GM19351 (cell line): ENCODE measurements at regions not wholly inside any gene's neighbourhood (a gene's known extent, or its start where the extent isn't known, plus 50 kb on each side); places are given as distances from the start of the nearest gene placed in this dataset.
"Not testable (repeated sequence)": the region's sequence is repeated elsewhere in the genome, so short reads cannot be mapped to it uniquely, and the experiment has no call there.

Experiments
- ATAC-seq: cut with Tn5 transposase; IDR thresholded peaks from one replicate; pipeline ENCODE4 v1.9.1; 2021; ENCODE audit warnings: mild to moderate bottlenecking, moderate library complexity; ENCODE audit not compliant: unreplicated experiment

DNA sequence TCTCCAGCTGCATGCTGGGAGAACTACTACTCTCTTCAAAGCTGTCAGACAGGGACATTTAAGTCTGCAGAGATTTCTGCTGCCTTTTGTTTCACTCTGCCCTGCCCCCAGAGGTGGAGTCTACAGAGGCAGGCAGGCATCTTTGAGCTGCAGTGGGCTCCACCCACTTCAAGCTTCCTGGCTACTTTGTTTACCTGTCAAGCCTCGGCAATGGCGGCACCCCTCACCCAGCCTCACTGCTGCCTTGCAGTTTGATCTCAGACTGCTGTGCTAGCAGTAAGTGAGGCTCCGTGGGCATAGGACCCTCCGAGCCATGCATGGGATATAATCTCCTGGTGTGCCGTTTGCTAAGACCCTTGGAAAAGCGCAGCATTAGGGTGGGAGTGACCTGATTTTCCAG, 61.7 kb downstream of the DMRTA1 start:
- ATAC-seq = not testable (repeated sequence)

DNA sequence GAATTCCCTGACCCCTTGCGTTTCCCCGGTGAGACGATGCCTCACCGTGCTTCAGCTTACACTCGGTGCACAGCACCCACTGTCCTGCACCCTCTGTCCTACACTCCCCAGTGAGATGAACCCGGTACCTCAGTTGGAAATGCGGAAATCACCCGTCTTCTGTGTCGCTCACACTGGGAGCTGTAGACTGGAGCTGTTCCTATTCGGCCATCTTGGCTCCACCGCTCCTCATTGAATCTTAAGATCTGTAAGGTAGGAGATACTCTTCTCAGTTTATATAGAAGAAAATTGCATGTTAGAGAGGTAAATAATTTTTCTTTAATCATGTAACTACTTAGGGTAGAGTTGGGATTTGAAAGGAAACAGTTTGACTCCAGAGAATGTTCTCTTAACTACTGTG, 62.2 kb downstream of the DMRTA1 start:
- ATAC-seq = no peak

- ATAC-seq = no peak
Observed at GRCh38 chr9:22512495-22512894, 65.9 kb downstream of the DMRTA1 start.

DNA sequence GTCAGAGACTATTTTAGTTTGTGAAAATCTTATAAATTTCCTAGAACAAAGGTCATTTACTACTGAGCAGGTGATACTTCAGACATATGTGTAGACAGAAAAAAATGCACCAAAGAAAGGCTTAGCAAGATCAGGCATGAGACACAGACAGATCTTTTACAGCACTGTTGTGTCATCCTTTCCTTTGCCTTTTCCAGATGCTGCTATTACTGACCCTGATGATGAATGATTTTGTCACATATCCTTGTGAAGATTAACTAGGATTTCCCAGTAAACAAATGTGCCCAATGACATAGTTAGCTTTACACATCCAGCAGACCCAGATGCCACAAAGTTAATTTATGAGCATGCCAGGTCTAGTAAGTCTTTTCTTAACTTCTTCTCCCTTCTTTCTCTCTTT, 68.2 kb downstream of the DMRTA1 start:
- no peak for ATAC-seq

DNA sequence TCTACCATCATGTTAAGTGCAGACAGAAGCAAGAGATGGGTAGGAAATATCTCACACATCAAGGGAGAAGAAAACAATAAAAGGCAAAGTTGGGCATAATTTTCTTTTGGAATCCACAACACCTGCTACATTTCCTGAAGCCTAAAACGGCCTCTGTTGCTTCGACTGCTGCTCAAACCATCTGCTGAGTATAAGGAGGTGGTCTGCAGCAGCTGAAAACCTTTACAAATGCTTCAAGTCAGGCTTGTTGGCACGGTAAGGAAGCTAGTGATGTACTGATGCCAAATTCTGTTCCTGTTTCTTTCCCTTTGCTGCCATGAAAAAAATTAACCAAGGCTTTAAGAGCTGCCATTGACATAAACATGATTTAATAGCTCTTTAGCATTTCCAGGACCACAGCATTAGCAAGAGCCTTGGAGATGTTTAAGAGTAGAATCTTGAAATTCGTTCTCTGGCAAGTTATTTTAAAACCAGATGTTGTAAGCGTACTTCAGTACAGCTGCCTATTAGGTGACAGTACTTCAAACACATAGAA, 75.6 kb downstream of the DMRTA1 start:
- no peak for ATAC-seq

DNA sequence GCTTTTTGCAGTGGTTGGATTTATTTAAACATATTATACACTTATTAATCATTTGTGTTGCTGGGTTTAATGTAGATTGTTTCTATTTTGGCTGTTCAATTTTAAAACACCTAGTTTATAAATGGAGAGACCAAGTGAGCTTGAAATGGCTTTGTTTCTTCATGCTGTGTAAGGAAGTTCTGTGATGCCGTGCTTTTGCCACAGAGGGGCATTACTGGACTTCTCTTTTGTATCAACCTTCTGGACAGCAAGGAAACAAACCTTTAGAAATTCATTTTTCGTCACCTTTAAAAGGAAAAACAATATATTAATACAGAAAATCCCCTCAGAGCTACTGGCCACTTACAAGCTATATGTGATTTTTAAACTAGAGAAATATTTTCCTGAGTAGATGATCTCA, 81.9 kb downstream of the DMRTA1 start:
- no peak for ATAC-seq

DNA sequence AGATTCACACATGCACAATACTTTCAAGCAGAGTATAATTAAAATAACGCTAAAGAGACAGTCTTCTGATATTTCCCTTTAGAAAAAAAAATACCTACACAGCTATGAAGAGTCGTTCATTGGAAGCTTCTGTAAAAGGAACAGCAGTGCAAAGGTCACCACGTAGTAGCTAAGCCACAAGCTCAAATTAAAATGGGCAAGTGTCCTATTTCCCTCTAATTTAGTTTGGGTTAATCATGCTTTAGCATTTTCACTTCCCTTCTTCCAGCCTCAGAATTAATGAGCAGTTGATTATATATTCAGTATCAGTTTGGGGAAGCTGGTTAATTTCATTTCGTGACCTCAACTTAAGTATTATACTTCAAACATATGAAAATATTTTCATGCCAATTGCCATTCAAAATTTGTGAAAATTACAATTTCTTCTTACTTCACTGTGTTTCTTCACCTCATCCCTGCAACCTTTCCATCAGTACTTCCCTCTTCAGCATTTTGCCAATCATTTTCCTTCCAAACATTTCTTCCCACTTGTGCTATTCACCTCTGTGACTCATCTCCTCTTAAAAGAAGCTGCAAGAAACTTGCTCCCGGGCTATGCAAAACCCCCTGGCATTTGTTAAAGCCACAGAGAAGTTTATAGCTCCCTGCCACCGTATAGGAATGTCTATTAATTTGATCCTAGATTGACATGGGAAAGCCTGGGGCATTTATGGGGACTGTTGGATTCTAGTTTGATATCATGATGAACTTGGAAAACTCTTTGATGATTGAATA, 83.0 kb downstream of the DMRTA1 start:
- no peak for ATAC-seq

DNA sequence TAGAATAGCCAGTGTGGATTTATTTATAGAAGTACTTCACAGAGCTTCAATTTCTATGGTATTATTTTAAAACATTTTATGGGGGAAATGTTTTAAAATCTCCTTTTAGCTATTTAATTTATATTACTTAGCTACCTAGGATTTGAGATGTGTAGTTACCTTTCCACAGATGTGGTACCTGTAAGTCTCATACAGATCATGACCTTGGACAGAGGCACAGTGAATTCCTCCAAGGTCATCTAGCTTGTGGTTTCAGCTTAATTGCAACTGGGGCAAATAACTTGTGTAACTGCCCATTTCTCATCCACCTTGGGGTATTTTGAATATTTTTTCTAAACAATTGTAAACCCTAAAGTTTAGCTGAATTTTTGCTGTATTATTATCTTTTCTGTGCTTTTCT, 89.2 kb downstream of the DMRTA1 start:
- no peak for ATAC-seq

DNA sequence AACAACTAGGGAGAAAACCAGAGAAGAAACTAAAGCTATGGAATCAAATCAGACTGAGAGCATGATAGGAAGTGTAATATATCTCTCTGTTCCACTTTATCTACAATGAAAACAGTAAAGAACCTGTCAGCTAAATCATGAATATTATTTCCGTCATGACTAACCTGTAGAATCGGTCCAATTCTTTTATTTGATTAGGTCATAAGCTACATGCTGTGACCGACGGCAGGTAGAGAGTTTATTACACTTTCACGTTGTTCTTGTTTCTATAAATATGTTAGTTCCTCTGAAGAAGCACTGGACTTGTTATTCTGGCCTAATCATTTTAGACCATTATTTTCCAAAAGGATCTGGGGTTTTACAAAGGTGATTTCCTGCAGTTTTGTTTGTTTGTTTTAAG, 91.1 kb downstream of the DMRTA1 start:
- ATAC-seq = no peak

DNA sequence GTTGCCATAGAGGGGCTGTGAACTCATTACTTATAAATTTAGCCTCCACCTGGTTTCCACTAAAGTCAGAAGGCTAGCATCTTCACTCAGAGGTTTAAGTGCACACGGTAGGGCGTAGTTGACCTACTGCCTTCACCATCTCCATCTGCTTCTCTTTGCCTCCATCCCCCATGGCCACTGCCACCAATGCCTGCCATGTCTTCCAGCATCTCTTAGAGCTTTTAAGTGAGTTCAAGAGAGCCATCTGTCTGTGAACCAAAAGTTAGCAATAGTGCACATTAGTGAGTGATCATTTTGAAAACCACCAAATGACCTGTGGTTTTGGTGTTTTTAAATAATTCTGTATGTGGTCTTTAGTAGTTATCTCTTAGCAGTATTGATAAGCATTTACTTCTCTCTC, 102.0 kb downstream of the DMRTA1 start:
- no peak for ATAC-seq

- no peak for ATAC-seq
Observed at GRCh38 chr9:22574740-22575139, 128.1 kb downstream of the DMRTA1 start.

DNA sequence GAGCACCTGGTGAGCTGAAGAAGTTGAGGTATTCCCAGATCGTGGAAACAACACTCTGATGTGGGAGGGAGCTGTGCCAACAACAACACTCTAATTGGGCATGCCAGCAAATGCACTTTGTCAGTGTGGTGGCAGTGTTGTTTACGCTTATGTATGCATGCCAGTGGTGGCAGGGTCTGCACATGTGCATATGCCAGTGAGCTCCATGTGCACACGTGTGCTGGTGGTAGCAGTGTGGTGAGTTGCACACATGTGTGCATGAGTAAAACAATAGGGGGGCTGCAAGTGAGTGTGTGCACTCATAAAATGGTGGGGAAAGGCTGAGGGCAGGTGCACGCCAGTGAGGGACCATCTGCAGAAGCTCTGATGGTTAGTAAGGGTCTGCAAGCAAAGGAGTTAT, 134.2 kb downstream of the DMRTA1 start:
- ATAC-seq = no peak

DNA sequence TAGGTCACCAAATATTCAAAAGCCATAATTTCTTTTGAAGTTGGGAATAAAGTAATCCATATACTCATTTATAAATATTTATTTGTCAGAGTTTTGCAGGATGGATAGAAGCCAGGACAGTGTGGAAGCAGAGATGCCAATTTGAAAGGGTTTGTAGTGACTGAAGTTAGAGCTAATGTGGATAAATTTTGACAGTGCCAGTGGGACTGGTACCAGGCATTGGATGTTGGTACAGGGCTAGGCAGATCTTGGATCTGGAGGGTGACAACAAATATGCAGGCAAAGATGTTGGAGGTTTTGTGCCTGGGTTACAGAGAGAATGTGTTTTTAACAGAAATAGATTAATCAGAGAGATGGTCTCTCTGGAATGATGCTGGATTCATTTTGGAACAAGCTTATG, 135.6 kb downstream of the DMRTA1 start:
- no peak for ATAC-seq

GRCh38 chr9:22588918-22589317, 142.3 kb downstream of the DMRTA1 start:
- no peak for ATAC-seq

DNA sequence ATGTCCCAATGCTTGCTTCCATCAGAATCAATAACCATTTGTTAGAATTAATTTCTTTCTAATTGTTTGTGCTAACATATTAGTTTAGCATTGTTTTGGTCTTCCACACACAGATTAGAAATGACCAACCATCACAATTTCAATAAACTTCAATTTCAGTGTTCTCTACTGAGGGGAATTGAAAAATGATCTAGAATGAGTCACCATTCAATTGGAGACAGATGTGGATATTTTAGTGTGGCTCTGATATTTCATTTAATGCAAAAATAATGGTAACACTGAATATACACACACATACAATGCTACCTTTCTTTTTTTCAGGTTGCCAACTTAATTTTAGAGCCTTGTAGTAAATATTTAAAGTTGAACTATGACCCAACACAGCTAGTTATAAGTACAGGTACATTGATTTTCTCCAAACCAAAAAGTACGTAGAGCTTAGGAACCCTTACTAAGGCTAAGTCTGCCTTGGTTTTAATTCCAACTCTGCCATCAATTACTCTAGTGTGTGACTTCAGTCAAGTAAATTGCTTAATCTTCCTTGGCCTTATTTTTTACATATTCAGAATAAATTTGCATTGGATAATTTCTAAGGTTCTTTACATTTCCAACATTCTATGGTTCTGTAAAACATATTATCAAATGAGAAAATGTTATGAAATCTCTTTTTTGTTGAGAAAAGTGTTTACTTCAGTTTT, 143.9 kb downstream of the DMRTA1 start:
- ATAC-seq = no peak

GRCh38 chr9:22595805-22596204, 149.2 kb downstream of the DMRTA1 start:
- ATAC-seq = no peak

DNA sequence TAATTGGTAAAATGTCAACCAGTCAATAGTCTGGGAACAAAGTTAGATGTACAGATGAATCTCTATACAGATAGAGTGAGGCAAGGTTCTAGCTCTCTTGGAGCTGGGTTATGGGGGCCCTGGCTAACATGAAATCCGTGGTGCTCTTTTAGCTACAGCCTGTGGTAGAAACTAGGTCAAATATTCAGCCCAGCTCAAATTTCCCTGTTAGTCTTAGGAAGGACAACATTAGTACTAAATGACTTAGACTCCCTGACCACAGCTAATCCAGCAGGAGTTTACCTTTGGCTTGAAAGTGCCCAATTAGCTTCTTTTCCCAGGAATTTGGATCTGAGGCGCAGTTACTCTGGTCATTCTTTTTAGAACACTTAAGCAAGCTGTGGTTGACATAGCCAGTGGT, 170.5 kb downstream of the DMRTA1 start:
- no peak for ATAC-seq

DNA sequence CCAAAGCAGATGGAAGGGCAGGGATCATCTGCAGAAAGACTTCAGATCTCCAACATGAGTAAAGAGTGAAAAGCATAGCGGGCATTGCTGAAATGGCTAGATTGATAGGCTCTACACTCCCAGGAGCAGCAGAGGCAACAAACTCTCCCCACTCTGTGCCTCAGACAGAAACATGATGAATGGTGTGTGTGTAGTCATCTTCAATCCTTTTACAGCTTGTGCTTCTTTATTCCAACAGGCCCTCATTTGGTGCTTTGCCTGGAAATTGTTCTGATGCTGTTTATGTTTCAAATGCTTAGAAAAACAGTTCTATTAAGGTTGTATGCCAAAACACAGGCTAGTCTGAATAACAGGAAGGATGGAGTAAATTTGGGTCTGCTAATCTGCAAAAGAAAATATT, 176.2 kb downstream of the DMRTA1 start:
- no peak for ATAC-seq

DNA sequence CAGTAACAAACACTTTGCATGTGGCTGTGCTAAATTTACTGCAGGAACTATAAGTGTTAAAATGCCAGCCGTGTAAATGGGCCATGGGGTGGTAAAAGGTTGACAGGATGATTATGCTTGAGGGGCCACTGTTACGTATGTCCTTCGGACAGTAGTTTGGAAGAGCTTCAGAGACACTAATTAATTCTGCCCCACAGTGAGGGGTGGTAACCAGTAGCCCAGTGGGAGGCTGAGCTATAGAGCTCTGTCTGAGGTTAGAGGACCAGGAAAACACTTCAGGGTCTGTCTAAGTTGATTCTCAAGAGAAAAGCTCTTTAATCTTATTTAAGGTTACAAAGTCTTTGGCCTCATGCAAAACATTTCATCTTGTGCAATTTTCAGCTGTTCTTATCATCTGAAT, 176.6 kb downstream of the DMRTA1 start:
- ATAC-seq = no peak

GRCh38 chr9:22625540-22625939, 178.9 kb downstream of the DMRTA1 start:
- ATAC-seq = no peak

GRCh38 chr9:22643541-22643940, 196.9 kb downstream of the DMRTA1 start:
- no peak for ATAC-seq

- ATAC-seq = no peak
Observed at GRCh38 chr9:22645893-22646292, 199.3 kb downstream of the DMRTA1 start.
